GM12891 (cell line): ENCODE measurements at regions not wholly inside any gene's neighbourhood (a gene's known extent, or its start where the extent isn't known, plus 50 kb on each side); places are given as distances from the start of the nearest gene placed in this dataset.

Source experiments
- POLR2A ChIP-seq: IDR thresholded peaks from 2 replicates; pipeline ENCODE4 v1.6.1; 2011; ENCODE audit warnings: low read depth, low read length, control low read depth
- TAF1 ChIP-seq: IDR thresholded peaks from 2 replicates; pipeline ENCODE4 v1.6.1; 2011; ENCODE audit warnings: low read depth, low read length, control low read depth

DNA sequence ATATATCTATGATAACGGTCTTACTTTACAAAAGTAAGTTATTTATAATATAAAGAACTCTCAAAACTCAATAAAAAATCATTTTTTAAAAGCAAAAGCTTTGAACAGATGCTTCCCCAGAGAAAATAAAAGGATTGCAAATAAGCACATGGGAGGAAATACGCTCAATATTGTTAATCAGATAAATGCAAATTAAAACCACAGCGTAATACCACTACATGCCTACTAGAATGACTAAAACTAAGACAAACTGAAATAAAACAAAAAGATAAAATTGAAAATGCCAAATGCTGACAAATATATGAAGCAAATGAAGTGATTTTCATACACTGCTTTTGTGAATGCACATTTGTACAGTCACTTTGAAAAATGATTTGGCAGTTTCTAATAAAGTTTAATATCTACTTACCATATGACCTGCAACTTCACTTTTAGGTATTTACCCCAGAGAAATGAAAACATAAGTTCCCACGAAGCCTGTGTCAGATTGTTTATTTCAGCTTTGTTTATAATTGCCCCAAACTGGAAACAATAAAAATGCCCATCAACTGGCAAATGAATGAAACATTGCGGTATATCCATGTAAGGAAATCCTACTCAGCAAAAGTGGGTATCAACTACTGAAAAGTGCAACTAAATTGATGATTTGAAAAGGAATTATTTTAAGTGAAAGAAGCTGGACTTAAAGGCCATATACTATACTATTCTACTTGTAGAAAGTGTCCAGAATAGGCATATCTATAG is 1072.4 kb downstream of the TMTC2 start:
- TF ChIP-seq TAF1, result no peak
- no peak for TF ChIP-seq POLR2A
